ENCODE measurements at regions not wholly inside any gene's neighbourhood (a gene's known extent, or its start where the extent isn't known, plus 50 kb on each side); places are given as distances from the start of the nearest gene placed in this dataset.

DNA sequence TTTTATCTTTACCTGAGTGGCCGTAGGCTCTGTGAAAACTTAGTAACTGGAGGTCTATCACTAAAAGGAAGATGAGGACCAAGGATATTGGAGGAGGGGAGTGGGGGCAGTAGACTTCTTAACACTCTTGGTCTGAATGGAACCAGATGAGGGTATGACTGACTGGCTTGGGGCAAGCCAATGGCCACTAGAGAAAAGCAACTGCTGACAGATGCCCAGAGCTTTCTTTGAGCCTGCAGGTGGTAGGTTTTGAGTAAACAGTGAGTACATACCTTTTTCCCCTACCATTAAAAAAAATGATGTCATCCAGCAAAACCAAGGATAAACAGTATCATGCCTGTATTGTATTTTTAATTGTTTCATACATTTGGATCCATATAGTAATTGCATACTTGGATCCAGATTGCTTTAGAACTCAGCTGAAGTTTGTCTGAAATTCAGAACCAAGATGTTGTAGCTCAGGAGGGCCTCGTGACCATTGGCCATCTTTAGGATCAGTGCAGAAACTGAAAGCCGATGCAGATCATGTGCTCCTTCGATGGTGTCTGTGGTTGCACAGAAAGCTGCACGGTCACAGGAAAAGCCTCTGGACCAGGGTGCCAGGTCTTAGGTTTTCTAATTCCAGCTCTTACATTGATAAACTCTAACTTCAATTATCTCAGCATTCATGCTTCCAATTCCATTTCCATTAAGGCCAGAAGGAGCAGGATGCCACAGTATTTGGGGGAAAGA lies 131.0 kb downstream of the PDGFRA start:
- DNase-seq (ENCODE audit: low read depth in 1 of 2, low spot score in 1 of 2), result no peak
- TF ChIP-seq GABPA (IDR thresholded peaks at IDR 0.05; ENCODE audit: low read depth) (no peak), POLR2AphosphoS5 (IDR thresholded peaks at IDR 0.05; ENCODE audit: low read depth) (no peak), REST (IDR thresholded peaks at IDR 0.05; ENCODE audit: insufficient replicate concordance, low read depth) (no peak), SPI1 (IDR thresholded peaks at IDR 0.05; ENCODE audit: borderline replicate concordance, low read depth) (no peak), CTCF (IDR thresholded peaks at IDR 0.05; ENCODE audit: insufficient read depth, low read length) (no peak)
- H3K4me3 ChIP-seq (replicated peaks; ENCODE audit: insufficient read depth, low read length), result no peak overlapping the region
- H3K27ac ChIP-seq (replicated peaks), result no peak overlapping the region
- H3K27me3 ChIP-seq (ENCODE audit: insufficient read depth, poor library complexity, severe bottlenecking), result no peaks in the 10 kb centered on the region

GRCh38 chr4:54363037-54363436 lies 133.9 kb downstream of the PDGFRA start:
- TF ChIP-seq POLR2AphosphoS5 (IDR thresholded peaks at IDR 0.05; ENCODE audit: low read depth), result no peak
- TF ChIP-seq SPI1 (IDR thresholded peaks at IDR 0.05; ENCODE audit: borderline replicate concordance, low read depth), result no peak
- TF ChIP-seq GABPA (IDR thresholded peaks at IDR 0.05; ENCODE audit: low read depth), result no peak
- no peak for TF ChIP-seq CTCF (IDR thresholded peaks at IDR 0.05; ENCODE audit: insufficient read depth, low read length)
- no peak for TF ChIP-seq REST (IDR thresholded peaks at IDR 0.05; ENCODE audit: insufficient replicate concordance, low read depth)
- no peak for DNase-seq (ENCODE audit: low read depth in 1 of 2, low spot score in 1 of 2)
- Histone ChIP-seq H3K27ac (replicated peaks) (no peak overlapping the region), H3K4me3 (replicated peaks; ENCODE audit: insufficient read depth, low read length) (no peak overlapping the region), H3K27me3 (ENCODE audit: insufficient read depth, poor library complexity, severe bottlenecking) (no peaks in the 10 kb centered on the region)

DNA sequence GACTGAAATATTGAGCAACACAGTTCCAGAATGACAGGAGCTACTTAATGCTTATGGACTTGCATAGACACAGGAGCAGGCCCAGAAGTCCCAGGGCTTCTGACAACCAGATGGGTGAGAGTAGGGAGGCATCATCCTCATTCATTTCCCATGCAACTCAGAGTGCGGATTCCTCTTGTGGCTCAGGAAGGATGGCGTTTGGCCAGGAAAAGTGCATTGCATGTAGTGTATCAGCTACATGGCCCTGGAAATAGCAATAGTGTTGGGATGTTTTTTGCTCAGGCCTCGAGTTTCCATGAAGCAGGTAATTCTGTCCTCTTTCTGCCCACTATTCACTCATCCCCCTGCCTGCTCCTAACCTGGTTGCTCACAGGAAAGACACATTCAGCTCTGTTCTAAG lies 136.6 kb downstream of the PDGFRA start:
- no peak for DNase-seq (ENCODE audit: low read depth in 1 of 2, low spot score in 1 of 2)
- TF ChIP-seq GABPA (IDR thresholded peaks at IDR 0.05; ENCODE audit: low read depth), result no peak
- TF ChIP-seq REST (IDR thresholded peaks at IDR 0.05; ENCODE audit: insufficient replicate concordance, low read depth), result no peak
- TF ChIP-seq POLR2AphosphoS5 (IDR thresholded peaks at IDR 0.05; ENCODE audit: low read depth), result no peak
- TF ChIP-seq CTCF (IDR thresholded peaks at IDR 0.05; ENCODE audit: insufficient read depth, low read length), result no peak
- TF ChIP-seq SPI1 (IDR thresholded peaks at IDR 0.05; ENCODE audit: borderline replicate concordance, low read depth), result no peak
- no peak overlapping the region for H3K27ac ChIP-seq (replicated peaks)
- H3K27me3 ChIP-seq (ENCODE audit: insufficient read depth, poor library complexity, severe bottlenecking), result no peaks in the 10 kb centered on the region
- no peak overlapping the region for H3K4me3 ChIP-seq (replicated peaks; ENCODE audit: insufficient read depth, low read length)

All from HL-60 (cell line).